H1 (cell line): ENCODE measurements at regions not wholly inside any gene's neighbourhood (a gene's known extent, or its start where the extent isn't known, plus 50 kb on each side); places are given as distances from the start of the nearest gene placed in this dataset.
A peak's percentile ranks its signal among the peaks of the same experiment; 100 is the strongest.

Experiments used
- CTCF ChIA-PET: fragments of 300-600 bp; sonication (Branson Sonifier 250); formaldehyde crosslinking; loops from one replicate; lab custom pipeline; 2021; ENCODE audit not compliant: partially characterized antibody; lab: Charles Lee
- POLR2A ChIA-PET: fragments of 300-600 bp; sonication (Branson Sonifier 250); formaldehyde crosslinking; loops from one replicate; lab custom pipeline; 2021; ENCODE audit warnings: inconsistent platforms; ENCODE audit not compliant: partially characterized antibody; lab: Charles Lee
- DNase-seq, 2 experiments: peaks; one replicate each; pipeline versions ENCODE4 v3.0.0 to v3.0.0-alpha.2; 2010 to 2022; ENCODE audit warnings: low spot score in 2 of 2, low read depth in 1 of 2, mixed read lengths in 1 of 2
- FAIRE-seq: peaks from 2 replicates; lab custom pipeline; 2011; peaks lifted over from hg19 to GRCh38; lab: Jason Lieb, UNC
- H2AFZ ChIP-seq: 2 replicates; pipeline ENCODE4 v1.8.1; 2012; ENCODE audit warnings: low read length, inconsistent platforms
- H2AK5ac ChIP-seq: 2 replicates; pipeline ENCODE4 v1.6.1; 2013; ENCODE audit warnings: low read depth, low read length
- H2BK120ac ChIP-seq: replicated peaks from 2 replicates; pipeline ENCODE3; 2013; ENCODE audit warnings: low read depth, low read length, inconsistent platforms
- H2BK12ac ChIP-seq: 2 replicates; pipeline ENCODE4 v1.6.1; 2013; ENCODE audit warnings: low read depth, low read length
- H2BK15ac ChIP-seq: 2 replicates; pipeline ENCODE4 v1.6.1; 2013; ENCODE audit warnings: low read length
- H2BK20ac ChIP-seq: 2 replicates; pipeline ENCODE4 v1.6.1; 2013; ENCODE audit warnings: low read length
- H2BK5ac ChIP-seq: 2 replicates; pipeline ENCODE4 v1.6.1; 2013; ENCODE audit warnings: low read depth, low read length
- H3K14ac ChIP-seq: 2 replicates; pipeline ENCODE4 v1.6.1; 2013; ENCODE audit warnings: inconsistent platforms; ENCODE audit not compliant: insufficient read length
- H3K18ac ChIP-seq: 2 replicates; pipeline ENCODE4 v1.6.1; 2013; ENCODE audit warnings: low read length; ENCODE audit errors: extremely low read depth
- H3K23ac ChIP-seq: 2 replicates; pipeline ENCODE4 v1.6.1; 2013; ENCODE audit warnings: inconsistent platforms; ENCODE audit not compliant: insufficient read length
- H3K23me2 ChIP-seq: 2 replicates; pipeline ENCODE4 v1.6.1; 2013; ENCODE audit warnings: low read depth, low read length
- H3K27ac ChIP-seq: 2 replicates; pipeline ENCODE4 v1.6.1; 2011; ENCODE audit warnings: low read depth, low read length, inconsistent platforms
- H3K27me3 ChIP-seq, 4 experiments: replicated peaks in 1 of 4; 1 replicate in 1 of 4; 2 replicates in 3 of 4; pipeline versions ENCODE4 v1.6.1 to v1.8.1; 2011 to 2013; ENCODE audit warnings: low read length in 3 of 4, mild to moderate bottlenecking in 3 of 4, inconsistent platforms in 2 of 4, mixed read lengths in 2 of 4, moderate library complexity in 1 of 4; ENCODE audit not compliant: control insufficient read depth in 3 of 4, insufficient read depth in 3 of 4; ENCODE audit errors: extremely low read depth in 1 of 4
- H3K36me3 ChIP-seq, 4 experiments: 2 replicates each; pipeline versions ENCODE4 v1.6.1 to v1.8.1; 2011 to 2013; ENCODE audit warnings: mild to moderate bottlenecking in 4 of 4, low read length in 3 of 4, moderate library complexity in 2 of 4, control low read depth in 1 of 4, inconsistent platforms in 1 of 4; ENCODE audit not compliant: insufficient read depth in 4 of 4, control insufficient read depth in 2 of 4
- H3K4ac ChIP-seq: replicated peaks from 2 replicates; pipeline ENCODE3; 2013; ENCODE audit warnings: low read length, low read depth, mixed read lengths, inconsistent platforms; ENCODE audit not compliant: insufficient read length
- H3K4me1 ChIP-seq, 4 experiments: replicated peaks in 1 of 4; 1 replicate in 1 of 4; 2 replicates in 3 of 4; pipeline versions ENCODE4 v1.6.1 to v1.8.1; 2011 to 2013; ENCODE audit warnings: low read length in 3 of 4, inconsistent platforms in 2 of 4, mixed read lengths in 1 of 4; ENCODE audit not compliant: insufficient read depth in 4 of 4, control insufficient read depth in 3 of 4
- H3K4me2 ChIP-seq, 2 experiments: 2 replicates each; pipeline versions ENCODE4 v1.6.1 to v1.8.1; 2011 to 2013; ENCODE audit warnings: low read depth in 2 of 2, low read length in 2 of 2, control low read depth in 1 of 2, inconsistent platforms in 1 of 2, mild to moderate bottlenecking in 1 of 2; ENCODE audit not compliant: insufficient read depth in 1 of 2
- H3K4me3 ChIP-seq, 4 experiments: fragments of 200-600, 300-600 bp in 1 of 4; sonication (generic), shearing (Covaris generic), sonication (Bioruptor Twin) in 1 of 4; 2 replicates each; pipeline versions ENCODE4 v1.5.1 to v1.8.1; 2011 to 2016; ENCODE audit warnings: low read length in 4 of 4, low read depth in 3 of 4, control low read depth in 2 of 4, inconsistent platforms in 2 of 4, mild to moderate bottlenecking in 2 of 4, mixed read lengths in 1 of 4, moderate library complexity in 1 of 4; ENCODE audit not compliant: insufficient read depth in 2 of 4; ENCODE audit errors: extremely low read depth in 1 of 4
- H3K56ac ChIP-seq: replicated peaks from 2 replicates; pipeline ENCODE3; 2013; ENCODE audit warnings: low read depth, mild to moderate bottlenecking, mixed read lengths, low read length, inconsistent platforms; ENCODE audit not compliant: insufficient read length
- H3K79me1 ChIP-seq: 2 replicates; pipeline ENCODE4 v1.6.1; 2013; ENCODE audit warnings: low read depth, low read length, control low read depth
- H3K79me2 ChIP-seq, 2 experiments: 2 replicates each; pipeline versions ENCODE4 v1.6.1 to v1.8.1; 2012 to 2013; ENCODE audit warnings: low read length in 2 of 2, mild to moderate bottlenecking in 2 of 2, inconsistent platforms in 1 of 2; ENCODE audit not compliant: insufficient read depth in 2 of 2, control insufficient read depth in 1 of 2
- H3K9ac ChIP-seq, 4 experiments: replicated peaks in 1 of 4; 1 replicate in 1 of 4; 2 replicates in 3 of 4; pipeline versions ENCODE4 v1.6.1 to v1.8.1; 2011 to 2013; ENCODE audit warnings: low read depth in 3 of 4, low read length in 3 of 4, control low read depth in 2 of 4, mild to moderate bottlenecking in 2 of 4, moderate library complexity in 2 of 4, inconsistent platforms in 1 of 4; ENCODE audit errors: extremely low read depth in 1 of 4
- H3K9me3 ChIP-seq, 2 experiments: 2 replicates each; pipeline versions ENCODE4 v1.6.1 to v1.8.1; 2012 to 2013; ENCODE audit warnings: mild to moderate bottlenecking in 2 of 2, moderate library complexity in 2 of 2, control low read depth in 1 of 2, inconsistent platforms in 1 of 2, low read depth in 1 of 2, low read length in 1 of 2, mixed read lengths in 1 of 2; ENCODE audit not compliant: insufficient read depth in 2 of 2
- H4K20me1 ChIP-seq, 2 experiments: replicated peaks in 1 of 2; 2 replicates each; pipeline versions ENCODE3 to v1.8.1; 2011 to 2013; ENCODE audit warnings: inconsistent platforms in 2 of 2, low read length in 2 of 2, mild to moderate bottlenecking in 1 of 2; ENCODE audit not compliant: insufficient read depth in 2 of 2, control insufficient read depth in 1 of 2
- H4K5ac ChIP-seq: 2 replicates; pipeline ENCODE4 v1.6.1; 2013; ENCODE audit warnings: low read length, low read depth, mixed read lengths, inconsistent platforms; ENCODE audit not compliant: insufficient read length
- H4K8ac ChIP-seq: 2 replicates; pipeline ENCODE4 v1.8.0; 2013; ENCODE audit warnings: mild to moderate bottlenecking, moderate library complexity, low read length, inconsistent platforms; ENCODE audit not compliant: insufficient read depth; ENCODE audit errors: extremely low read depth
- H4K91ac ChIP-seq: replicated peaks from 2 replicates; pipeline ENCODE3; 2013; ENCODE audit warnings: low read length, mixed read lengths, inconsistent platforms; ENCODE audit not compliant: insufficient read length
- POLR2AphosphoS5 ChIP-seq: IDR thresholded peaks from 2 replicates; pipeline ENCODE4 v1.6.1; 2011; ENCODE audit warnings: low read depth, low read length

DNA sequence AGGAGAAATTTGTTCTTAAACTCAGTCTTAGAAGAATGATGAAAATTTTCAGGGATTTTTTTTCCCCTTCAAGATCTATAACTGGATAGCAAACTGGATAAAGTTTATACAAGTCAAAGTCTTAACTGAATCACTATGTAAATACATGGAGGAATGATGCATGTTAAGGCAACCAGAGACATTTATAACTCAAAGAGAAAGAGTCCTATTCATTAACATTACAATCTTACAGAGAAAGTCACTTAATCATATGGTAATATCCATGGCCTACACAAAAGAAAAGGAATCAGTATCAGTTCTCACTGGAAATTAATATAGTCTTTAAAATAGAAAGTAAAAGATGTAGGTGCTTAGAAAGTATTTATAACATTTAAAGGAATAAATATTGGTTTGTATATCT is 869.1 kb downstream of the TBL1XR1 start:
- CTCF ChIA-PET = no interaction called here
- Histone ChIP-seq H2AFZ (no peak overlapping the region), H4K8ac (no peak overlapping the region), H3K9ac (no peak overlapping the region), H4K5ac (peak overlapping the region; percentile 97), H3K56ac (peak overlapping the region; percentile 42), H2BK15ac (no peak overlapping the region), H3K79me1 (no peaks in the 10 kb centered on the region), H2AK5ac (no peak overlapping the region), H2BK120ac (peak overlapping the region; percentile 62), H2BK12ac (no peak overlapping the region), H3K18ac (no peak overlapping the region), H3K27me3 (no peaks in the 10 kb centered on the region), H3K23ac (no peak overlapping the region), H3K23me2 (peaks cover 1% of the 10 kb centered on the region; the same call in 1 of the 2 replicates), H4K91ac (no peak overlapping the region), H3K4ac (no peak overlapping the region), H3K79me2 (peaks cover 0 to 88% of the 10 kb centered on the region in 2 experiments; a peak in 3 of 4 replicates), H4K20me1 (no peaks in the 10 kb centered on the region), H3K27ac (no peak overlapping the region), H3K14ac (no peak overlapping the region), H3K36me3 (peaks cover 0 to 11% (median 2%) of the 10 kb centered on the region in 4 experiments; a peak in 3 of 8 replicates), H2BK20ac (no peak overlapping the region), H3K4me3 (peak overlapping the region in 1 of 4 experiments; percentile 67; a peak in 3 of 8 replicates), H3K4me1 (peaks cover 2 to 18% (median 12%) of the 10 kb centered on the region in 4 experiments; a peak in 5 of 7 replicates), H2BK5ac (no peak overlapping the region), H3K4me2 (peak overlapping the region; percentile 28 to 48; a peak in 2 of 4 replicates), H3K9me3 (no peaks in the 10 kb centered on the region)
- FAIRE-seq = no peak
- no peak for DNase-seq
- POLR2A ChIA-PET = interaction anchor here (0.7 kb wide), 1 partner anchor 86 kb away, joined by 3 read pairs; no protein-coding TSS in a partner anchor
- no peak for TF ChIP-seq POLR2AphosphoS5
